ENCODE measurements at regions not wholly inside any gene's neighbourhood (a gene's known extent, or its start where the extent isn't known, plus 50 kb on each side); places are given as distances from the start of the nearest gene placed in this dataset.

- Histone ChIP-seq H3K4me3 (peak overlapping the region in 1 of 4 donors; percentile 11), H3K4me1 (peaks cover 21 to 26% (median 22%) of the 10 kb centered on the region in 3 donors), H3K9me3 (no peaks in the 10 kb centered on the region), H3K27ac (no peak overlapping the region), H3K36me3 (no peaks in the 10 kb centered on the region), H3K27me3 (no peaks in the 10 kb centered on the region)
- 15 to 19% methylated on average over 22 to 33 of the region's 54 CpGs for WGBS, 2 donors
- intact Hi-C loops (cut with DNase I): no loop called here
- TF ChIP-seq CTCF (IDR thresholded peaks at IDR 0.05): no peak
- FAIRE-seq: no peak
- peak in 2 of 4 donors; percentile 7 to 9 for ATAC-seq
- DNase-seq: peak in 3 of 6 donors; percentile 50 to 82 (median 67)
These were observed 56.5 kb upstream of the CIBAR2 start for GRCh38 chr16:85168732-85169256.

GRCh38 chr16:85169333-85170065 is 57.2 kb upstream of the CIBAR2 start:
- no peak overlapping the region for H3K27ac ChIP-seq
- no peaks in the 10 kb centered on the region for H3K9me3 ChIP-seq
- intact Hi-C loops (cut with DNase I): no loop called here
- FAIRE-seq (no peak), DNase-seq (peak in 2 of 6 donors; percentile 69 to 78), ATAC-seq (peak in 1 of 4 donors; percentile 22)
- no peaks in the 10 kb centered on the region for H3K36me3 ChIP-seq
- peaks cover 25 to 33% (median 28%) of the 10 kb centered on the region in 3 donors for H3K4me1 ChIP-seq
- 1 to 2% methylated on average over 26 to 125 of the region's 125 CpGs for WGBS, 2 donors
- no peaks in the 10 kb centered on the region for H3K27me3 ChIP-seq
- peak overlapping the region in 3 of 4 donors; percentile 27 to 57 (median 47) for H3K4me3 ChIP-seq
- TF ChIP-seq CTCF (IDR thresholded peaks at IDR 0.05): no peak

- H3K36me3 ChIP-seq: no peaks in the 10 kb centered on the region
- no peak for ATAC-seq
- H3K27me3 ChIP-seq: no peaks in the 10 kb centered on the region
- WGBS, 2 donors: 36 to 39% methylated on average over 25 to 38 of the region's 38 CpGs
- no peak for FAIRE-seq
- no peak overlapping the region for H3K27ac ChIP-seq
- no peaks in the 10 kb centered on the region for H3K9me3 ChIP-seq
- H3K4me3 ChIP-seq: peak overlapping the region in 3 of 4 donors; percentile 27 to 57 (median 47)
- DNase-seq: peak in 1 of 6 donors; percentile 77
- intact Hi-C loops (cut with DNase I): no loop called here
- H3K4me1 ChIP-seq: peaks cover 25 to 36% (median 28%) of the 10 kb centered on the region in 3 donors
- TF ChIP-seq CTCF (IDR thresholded peaks at IDR 0.05): no peak
These were observed 57.8 kb upstream of the CIBAR2 start for GRCh38 chr16:85170066-85170491.

- no peak overlapping the region for H3K27ac ChIP-seq
- 84 to 88% methylated on average over 22 to 23 of the region's 23 CpGs for WGBS, 2 donors
- H3K36me3 ChIP-seq: no peaks in the 10 kb centered on the region
- no peaks in the 10 kb centered on the region for H3K9me3 ChIP-seq
- no peaks in the 10 kb centered on the region for H3K27me3 ChIP-seq
- no peak for ATAC-seq
- DNase-seq: peak in 1 of 6 donors; percentile 81
- no peak for TF ChIP-seq CTCF (IDR thresholded peaks at IDR 0.05)
- H3K4me3 ChIP-seq: no peak overlapping the region
- intact Hi-C loops (cut with DNase I): no loop called here
- FAIRE-seq: no peak
- peaks cover 25 to 36% (median 28%) of the 10 kb centered on the region in 3 donors for H3K4me1 ChIP-seq
These were observed 58.3 kb upstream of the CIBAR2 start for GRCh38 chr16:85170590-85171003.

Measured in pancreas (tissue), 10 donors.